HL-60/S4 treated with retinoic acid at 250 ng/mL for 4 days and 3 days (cell line): ENCODE measurements at regions not wholly inside any gene's neighbourhood (a gene's known extent, or its start where the extent isn't known, plus 50 kb on each side); places are given as distances from the start of the nearest gene placed in this dataset.
"Not testable (repeated sequence)": the region's sequence is repeated elsewhere in the genome, so short reads cannot be mapped to it uniquely, and the experiment has no call there.

Experiments used
- in situ Hi-C: fragments of 300-500 bp; cut with MboI; formaldehyde crosslinking; loops from 2 replicates; pipeline ENCODE4 v1.7.0; 2022; ENCODE audit warnings: low sequenced_read_pairs

GRCh38 chr6:112960130-112960529 lies 613.0 kb downstream of the RFPL4B start:
- in situ Hi-C loops: not testable (repeated sequence)

GRCh38 chr6:112967974-112968373 lies 620.8 kb downstream of the RFPL4B start:
- in situ Hi-C loops: no loop called here

DNA sequence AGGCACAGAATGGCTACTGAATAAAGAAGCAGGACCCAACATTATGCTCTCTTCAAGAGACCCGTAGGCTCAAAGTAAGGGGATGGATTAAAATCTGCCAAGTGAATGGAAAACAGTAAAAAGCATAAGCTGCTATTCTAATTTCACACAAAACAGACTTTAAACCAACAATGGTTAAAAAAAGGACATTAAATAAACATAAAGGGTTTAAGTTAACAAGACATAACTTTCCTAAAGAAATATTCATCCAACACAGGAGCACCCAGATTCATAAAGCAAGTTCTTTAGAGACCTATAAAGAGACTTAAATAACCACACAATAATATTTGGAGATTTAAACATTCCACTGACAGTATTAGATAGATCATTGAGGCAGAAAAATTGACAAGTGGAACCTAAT lies 624.5 kb downstream of the RFPL4B start:
- in situ Hi-C loops: no loop called here

DNA sequence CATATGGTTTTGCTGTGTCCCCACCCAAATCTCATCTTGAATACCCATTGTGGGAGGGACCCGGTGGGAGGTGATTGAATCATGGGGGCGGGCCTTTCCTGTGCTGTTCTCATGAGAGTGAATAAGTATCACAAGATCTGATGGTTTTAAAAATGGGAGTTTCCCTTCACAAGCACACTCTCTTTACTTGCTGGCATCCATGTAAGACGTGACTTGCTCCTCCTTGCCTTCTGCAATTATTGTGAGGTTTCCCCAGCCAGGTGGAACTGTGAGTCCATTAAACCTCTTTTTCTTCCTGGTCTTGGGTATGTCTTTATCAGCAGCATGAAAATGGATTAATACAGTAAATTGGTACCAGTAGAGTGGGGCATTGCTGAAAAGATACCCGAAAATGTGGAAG lies 627.8 kb downstream of the RFPL4B start:
- in situ Hi-C loops: not testable (repeated sequence)

- in situ Hi-C loops: not testable (repeated sequence)
These were observed 629.4 kb downstream of the RFPL4B start for GRCh38 chr6:112976579-112976978.

- in situ Hi-C loops: no loop called here
These were observed 632.7 kb downstream of the RFPL4B start for GRCh38 chr6:112979830-112980229.

- in situ Hi-C loops: no loop called here
These were observed 633.5 kb downstream of the RFPL4B start for GRCh38 chr6:112980676-112981075.

GRCh38 chr6:112983713-112984261 lies 636.7 kb downstream of the RFPL4B start:
- in situ Hi-C loops: no loop called here

GRCh38 chr6:112984899-112985298 lies 637.8 kb downstream of the RFPL4B start:
- in situ Hi-C loops: no loop called here

DNA sequence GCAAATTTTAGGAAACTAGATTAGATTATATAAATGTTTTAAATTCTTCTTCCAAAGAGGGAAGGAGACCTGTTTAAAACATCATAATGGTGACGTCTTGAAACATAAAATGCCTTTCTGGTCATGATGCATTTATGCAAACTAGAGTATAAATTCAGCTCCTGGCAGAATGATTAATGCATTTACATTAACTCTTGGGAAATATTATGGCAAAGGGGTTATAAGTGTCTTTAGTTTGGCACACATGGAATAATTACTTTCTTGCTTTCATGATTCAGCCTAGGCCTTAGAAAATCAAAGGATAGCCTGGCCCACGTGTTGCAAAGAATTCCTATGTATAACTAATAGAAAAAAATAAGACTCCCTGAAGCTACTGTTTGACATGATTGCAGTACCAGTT lies 639.2 kb downstream of the RFPL4B start:
- in situ Hi-C loops: no loop called here

DNA sequence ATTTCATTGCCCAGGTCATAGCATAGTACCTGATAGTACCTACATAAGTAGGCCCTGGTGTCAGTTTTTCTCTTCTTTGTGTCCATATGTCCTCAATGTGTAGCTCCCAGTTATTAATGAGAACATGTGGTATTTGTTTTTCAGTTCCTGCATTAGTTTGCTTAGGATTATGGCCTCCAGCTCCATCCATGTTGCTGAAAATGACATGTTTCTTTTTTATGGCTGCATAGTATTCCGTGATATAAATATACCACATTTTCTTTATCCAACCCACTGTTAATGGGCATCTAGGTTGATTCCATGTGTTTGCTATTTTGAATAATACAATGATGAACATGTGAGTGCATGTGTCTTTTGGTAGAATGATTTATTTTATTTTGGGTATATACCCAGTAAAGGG lies 641.6 kb downstream of the RFPL4B start:
- in situ Hi-C loops: no loop called here

DNA sequence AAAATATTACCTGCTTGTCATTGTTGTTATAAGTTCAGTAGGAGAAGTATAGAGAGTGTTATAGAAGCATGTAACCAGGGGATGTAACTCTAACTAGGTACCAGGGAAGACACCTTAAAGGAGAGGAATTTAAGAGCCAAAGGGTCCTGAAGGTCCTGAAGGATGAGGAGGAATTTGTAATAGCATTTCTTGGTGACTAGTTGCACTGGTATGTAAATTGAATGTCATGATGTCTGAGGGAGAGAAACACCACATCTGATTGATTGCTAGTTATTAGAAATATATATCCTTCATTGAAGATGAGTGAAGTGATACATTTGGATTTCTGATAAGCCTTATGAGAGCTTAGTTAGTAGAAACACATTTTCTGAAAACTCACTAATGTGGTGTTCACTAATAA lies 643.8 kb downstream of the RFPL4B start:
- in situ Hi-C loops: no loop called here

- in situ Hi-C loops: no loop called here
These were observed 644.8 kb downstream of the RFPL4B start for GRCh38 chr6:112991912-112992311.

GRCh38 chr6:112997421-112998085 lies 650.4 kb downstream of the RFPL4B start:
- in situ Hi-C loops: no loop called here

DNA sequence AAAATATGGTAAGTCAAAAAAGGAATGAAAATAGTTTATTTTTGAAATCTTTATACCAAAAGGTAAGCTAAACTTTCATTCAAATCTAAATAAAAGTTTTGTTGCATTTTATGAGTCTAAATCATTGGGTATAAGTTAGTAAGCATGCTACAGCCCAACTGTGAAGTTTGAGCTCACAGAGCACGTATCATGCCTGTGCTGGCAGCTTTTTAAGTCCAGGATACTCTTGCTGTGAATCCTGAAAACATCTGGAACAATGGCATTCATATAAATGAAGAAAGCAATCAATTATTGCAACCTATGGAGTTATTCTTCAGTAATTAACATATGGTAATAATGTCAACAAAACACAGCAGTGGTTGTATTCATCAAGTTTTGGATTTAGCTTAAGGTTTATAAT lies 656.9 kb downstream of the RFPL4B start:
- in situ Hi-C loops: no loop called here

GRCh38 chr6:113004470-113005270 lies 657.5 kb downstream of the RFPL4B start:
- in situ Hi-C loops: no loop called here

GRCh38 chr6:113006494-113006893 lies 659.4 kb downstream of the RFPL4B start:
- in situ Hi-C loops: no loop called here

DNA sequence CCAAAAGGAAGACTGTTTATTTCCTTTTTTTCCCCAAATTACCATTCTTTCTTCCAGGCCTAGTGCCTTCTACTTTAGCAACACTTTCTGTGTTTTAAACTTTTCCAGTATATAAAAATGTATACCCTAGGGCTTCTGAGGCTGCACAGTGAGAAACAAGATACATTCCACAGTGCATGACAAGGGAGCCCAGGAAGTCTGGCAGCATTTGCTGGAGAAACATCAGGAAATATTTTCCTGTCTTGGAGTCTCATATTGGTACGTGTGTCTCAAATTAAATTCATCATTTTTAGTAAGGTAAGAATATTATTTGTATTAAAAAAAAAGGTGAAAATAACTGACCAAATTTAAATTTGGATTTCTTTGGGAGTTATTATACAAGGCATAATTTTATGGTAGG lies 662.6 kb downstream of the RFPL4B start:
- in situ Hi-C loops: no loop called here

GRCh38 chr6:113010196-113010989 lies 663.3 kb downstream of the RFPL4B start:
- in situ Hi-C loops: no loop called here

DNA sequence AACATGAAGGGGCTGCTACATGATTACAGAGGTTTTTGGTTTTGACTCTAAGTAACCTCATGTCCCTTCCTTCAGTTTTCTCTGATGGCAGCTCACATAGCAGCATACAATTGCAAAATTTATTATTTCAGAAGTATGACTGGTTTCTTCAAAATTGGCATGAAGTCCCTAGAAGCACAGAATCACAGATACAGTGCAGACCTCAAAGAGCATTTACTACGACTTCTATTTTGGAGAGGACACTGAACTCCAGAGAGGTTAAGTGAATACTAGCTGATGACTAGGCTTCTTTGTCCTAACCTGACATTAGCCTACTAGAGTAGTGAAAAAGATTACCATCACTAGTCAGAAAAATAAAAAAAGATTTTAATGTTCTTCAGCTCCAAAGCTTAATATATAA lies 664.3 kb downstream of the RFPL4B start:
- in situ Hi-C loops: no loop called here

DNA sequence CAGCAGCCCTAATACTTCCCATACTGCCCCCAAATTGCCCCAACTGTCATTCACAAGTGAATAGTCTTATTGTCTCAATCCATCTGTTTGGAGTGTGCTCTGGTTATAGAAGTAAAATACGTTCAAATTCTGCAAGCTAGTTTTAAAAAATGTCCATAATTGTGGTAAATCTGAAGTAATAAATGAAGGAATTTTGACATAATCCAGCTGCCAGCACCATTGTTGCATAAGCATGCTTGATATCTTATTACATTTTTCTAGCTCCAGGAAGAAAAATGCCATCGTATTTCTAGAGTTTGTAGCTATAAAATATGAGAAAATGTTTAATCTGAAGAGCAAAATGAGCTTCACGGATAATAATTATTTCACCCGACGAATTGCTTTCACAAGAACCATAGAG lies 664.7 kb downstream of the RFPL4B start:
- in situ Hi-C loops: no loop called here
